ENCODE measurements at regions not wholly inside any gene's neighbourhood (a gene's known extent, or its start where the extent isn't known, plus 50 kb on each side); places are given as distances from the start of the nearest gene placed in this dataset.

DNA sequence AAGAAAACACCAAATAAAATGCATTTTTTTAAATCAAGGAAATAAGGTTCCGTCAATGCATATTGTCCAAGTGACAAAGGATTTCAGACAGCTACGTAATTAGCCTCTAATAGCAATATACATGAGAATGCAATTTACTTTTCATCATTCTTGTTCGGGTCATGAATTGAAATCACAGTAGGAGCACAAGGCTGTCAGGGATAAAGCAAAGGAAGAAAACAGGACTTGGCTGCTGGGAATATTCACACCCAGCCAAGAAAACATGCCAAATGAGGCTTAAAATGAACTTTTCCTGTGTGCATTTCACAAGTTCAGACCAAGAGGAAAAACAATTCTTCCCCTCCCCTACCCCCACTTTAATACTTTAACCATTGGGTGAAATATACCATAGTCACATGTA is 188.6 kb downstream of the CWF19L2 start:
- DNase-seq (no peak), ATAC-seq (no peak)
- Histone ChIP-seq H3K9me3 (no peaks in the 10 kb centered on the region), H3K27ac (no peak overlapping the region), H3K4me3 (no peak overlapping the region), H3K4me1 (no peaks in the 10 kb centered on the region), H3K27me3 (no peaks in the 10 kb centered on the region), H3K36me3 (no peaks in the 10 kb centered on the region)
- TF ChIP-seq CTCF (IDR thresholded peaks at IDR 0.05) (no peak), POLR2A (IDR thresholded peaks at IDR 0.05) (no peak)
- 75% methylated on average over 3 of the region's 3 CpGs for WGBS (ENCODE audit: insufficient coverage, low coverage, low lambda C conversion rate, missing lambda C conversion rate)
- intact Hi-C loops (cut with DNase I), result no loop called here

DNA sequence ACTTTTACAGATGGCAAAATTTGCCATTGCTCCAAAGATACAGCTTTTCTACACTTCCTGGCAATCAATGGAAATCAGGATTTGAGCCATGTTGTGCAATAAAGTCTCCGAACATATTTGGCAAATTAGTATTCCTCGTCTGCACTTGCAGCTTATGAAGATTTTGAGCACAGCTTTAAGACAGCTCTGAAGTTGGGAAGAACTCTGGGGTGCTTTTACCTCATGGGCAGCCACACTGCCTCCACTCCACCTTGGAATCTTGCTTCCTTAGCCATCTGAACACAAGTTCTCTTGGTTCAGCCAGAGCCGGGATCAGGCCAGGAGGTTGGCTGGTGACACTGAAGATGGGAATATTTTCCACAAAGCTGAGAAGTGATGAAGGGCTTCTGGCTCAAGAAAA is 191.2 kb downstream of the CWF19L2 start:
- H3K4me1 ChIP-seq, result no peaks in the 10 kb centered on the region
- DNase-seq (no peak), ATAC-seq (no peak)
- no peak overlapping the region for H3K27ac ChIP-seq
- WGBS (ENCODE audit: insufficient coverage, low coverage, low lambda C conversion rate, missing lambda C conversion rate), result 58% methylated on average over 3 of the region's 3 CpGs
- TF ChIP-seq CTCF (IDR thresholded peaks at IDR 0.05), result no peak
- no peak for TF ChIP-seq POLR2A (IDR thresholded peaks at IDR 0.05)
- H3K27me3 ChIP-seq, result no peaks in the 10 kb centered on the region
- intact Hi-C loops (cut with DNase I), result no loop called here
- no peaks in the 10 kb centered on the region for H3K36me3 ChIP-seq
- no peaks in the 10 kb centered on the region for H3K9me3 ChIP-seq
- no peak overlapping the region for H3K4me3 ChIP-seq

DNA sequence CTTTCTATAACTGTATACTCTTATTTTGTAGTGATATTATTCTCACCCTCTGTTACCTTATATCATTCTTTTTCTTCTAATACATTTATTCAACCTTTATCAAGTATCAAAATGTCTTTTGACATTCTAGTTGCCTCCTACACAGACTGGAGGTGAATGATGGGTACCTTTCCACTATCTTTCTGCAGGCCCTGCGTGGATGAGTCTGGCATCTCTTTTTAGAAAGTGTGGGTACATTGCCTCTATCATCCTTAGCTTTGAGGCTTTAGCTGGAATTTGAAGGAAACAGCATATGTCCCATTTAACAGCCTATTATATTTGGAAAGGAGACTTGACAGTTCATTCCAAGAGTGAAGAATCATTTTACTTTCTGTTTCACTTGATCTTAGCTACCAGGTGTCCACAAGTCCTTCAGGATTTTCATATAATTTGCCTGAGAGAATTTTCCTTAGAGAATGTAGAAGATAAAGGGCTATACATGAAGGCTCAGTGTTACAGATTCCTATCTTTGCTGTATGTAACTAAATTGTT is 192.0 kb downstream of the CWF19L2 start:
- Histone ChIP-seq H3K4me1 (no peaks in the 10 kb centered on the region), H3K36me3 (no peaks in the 10 kb centered on the region), H3K27me3 (no peaks in the 10 kb centered on the region), H3K4me3 (no peak overlapping the region), H3K9me3 (no peaks in the 10 kb centered on the region), H3K27ac (no peak overlapping the region)
- 94% methylated on average over 1 of the region's 1 CpG for WGBS (ENCODE audit: insufficient coverage, low coverage, low lambda C conversion rate, missing lambda C conversion rate)
- no peak for DNase-seq
- TF ChIP-seq CTCF (IDR thresholded peaks at IDR 0.05) (no peak), POLR2A (IDR thresholded peaks at IDR 0.05) (no peak)
- intact Hi-C loops (cut with DNase I), result no loop called here
- no peak for ATAC-seq

DNA sequence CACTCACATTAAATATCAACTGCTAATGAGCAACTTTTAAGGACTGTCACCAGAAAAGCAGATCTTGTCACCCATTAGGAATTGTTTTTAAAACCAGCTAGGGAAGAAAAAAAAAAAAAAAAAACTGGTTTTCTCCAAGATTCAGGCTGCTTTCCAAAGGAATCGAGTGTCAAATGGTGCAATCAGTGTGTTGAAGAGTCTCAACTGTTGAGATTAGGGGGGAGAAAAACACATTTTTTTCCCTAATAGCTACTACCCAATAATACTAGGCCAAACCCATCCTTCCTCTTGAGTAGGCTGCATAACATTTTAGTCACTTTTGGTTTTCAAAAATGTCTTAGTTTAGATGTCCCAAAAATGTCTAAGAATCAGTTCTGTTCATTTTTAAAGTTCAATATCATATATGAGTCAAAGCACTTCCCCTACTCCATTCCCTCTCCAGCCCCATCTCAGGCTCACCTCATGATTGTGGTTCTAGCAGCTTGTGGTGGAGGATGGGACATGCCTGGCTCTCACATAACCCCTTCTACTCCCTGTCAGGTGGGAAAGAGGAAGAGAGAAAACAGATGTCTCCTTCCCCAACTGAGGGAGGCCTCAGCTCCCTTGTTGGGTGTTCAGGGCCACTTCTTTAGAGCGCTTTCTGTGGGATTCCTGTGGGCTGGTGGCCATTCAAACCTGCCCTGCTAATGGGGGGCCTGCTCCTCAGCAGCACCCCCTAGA is 193.6 kb downstream of the CWF19L2 start:
- TF ChIP-seq CTCF (IDR thresholded peaks at IDR 0.05) (no peak), POLR2A (IDR thresholded peaks at IDR 0.05) (no peak)

More for the DNA sequence above, 193.6 kb downstream of the CWF19L2 start:
- Histone ChIP-seq H3K9me3 (no peaks in the 10 kb centered on the region), H3K27ac (no peak overlapping the region), H3K4me1 (no peaks in the 10 kb centered on the region), H3K4me3 (no peak overlapping the region), H3K36me3 (no peaks in the 10 kb centered on the region), H3K27me3 (no peaks in the 10 kb centered on the region)
- DNase-seq (no peak), ATAC-seq (no peak)
- WGBS (ENCODE audit: insufficient coverage, low coverage, low lambda C conversion rate, missing lambda C conversion rate), result 50% methylated on average over 1 of the region's 2 CpGs
- intact Hi-C loops (cut with DNase I), result no loop called here
